C4-2B (cell line): ENCODE measurements at regions not wholly inside any gene's neighbourhood (a gene's known extent, or its start where the extent isn't known, plus 50 kb on each side); places are given as distances from the start of the nearest gene placed in this dataset.

Experiments
- CTCF ChIP-seq: fragments of 450-650 bp; conservative IDR thresholded peaks from 2 replicates; pipeline ENCODE4 v1.5.1; 2017; ENCODE audit warnings: mild to moderate bottlenecking
- ZFX ChIP-seq: fragments of 450-650 bp; IDR thresholded peaks from 2 replicates; pipeline ENCODE4 v1.6.1; 2017

- TF ChIP-seq CTCF: no peak
- no peak for TF ChIP-seq ZFX
Observed at GRCh38 chr13:73901324-73902068, 232.7 kb downstream of the KLF12 start.
